ENCODE measurements at regions not wholly inside any gene's neighbourhood (a gene's known extent, or its start where the extent isn't known, plus 50 kb on each side); places are given as distances from the start of the nearest gene placed in this dataset.
A peak's percentile ranks its signal among the peaks of the same experiment; 100 is the strongest.

- DNase-seq (ENCODE audit: low read depth in 2 of 2) = peak; percentile 6 to 45
- H2AFZ ChIP-seq (ENCODE audit: low read length) = no peak overlapping the region
- TF ChIP-seq EZH2 (IDR thresholded peaks at IDR 0.05; ENCODE audit: low read length, missing control alignments) (no peak), CTCF (conservative IDR thresholded peaks at IDR 0.05 in 1 of 2, IDR thresholded peaks at IDR 0.05 in 1 of 2; ENCODE audit: low read depth in 1 of 2, low read length in 2 of 2) (no peak)
- H3K27me3 ChIP-seq (ENCODE audit: control insufficient read depth, insufficient read depth, low read length) = no peaks in the 10 kb centered on the region
- H4K20me1 ChIP-seq (ENCODE audit: control insufficient read depth, extremely low read depth, insufficient read depth, low read length) = no peaks in the 10 kb centered on the region
- no peaks in the 10 kb centered on the region for H3K36me3 ChIP-seq (ENCODE audit: control insufficient read depth, insufficient read depth, low read length)
- no peak overlapping the region for H3K4me2 ChIP-seq (ENCODE audit: extremely low read depth, insufficient read depth, low read length)
- H3K9me3 ChIP-seq (ENCODE audit: control insufficient read depth, insufficient read depth, low read depth, low read length) = no peaks in the 10 kb centered on the region
- no peaks in the 10 kb centered on the region for H3K4me1 ChIP-seq (ENCODE audit: control insufficient read depth, extremely low read depth, insufficient read depth, low read length)
- H3K4me3 ChIP-seq (replicated peaks in 1 of 4; ENCODE audit: control extremely low read depth in 1 of 4, insufficient read depth in 1 of 4, low read depth in 3 of 4, low read length in 4 of 4) = no peak overlapping the region
- H3K9ac ChIP-seq (ENCODE audit: insufficient read depth, low read length) = no peak overlapping the region
- H3K79me2 ChIP-seq (ENCODE audit: control insufficient read depth, insufficient read depth, low read length) = no peaks in the 10 kb centered on the region
- no peak overlapping the region for H3K27ac ChIP-seq (ENCODE audit: insufficient read depth, low read length)
Observed at GRCh38 chr7:85823396-85824080, 636.7 kb upstream of the SEMA3D start.

GRCh38 chr7:85821926-85822325 is 635.1 kb upstream of the SEMA3D start:
- no peak overlapping the region for H2AFZ ChIP-seq (ENCODE audit: low read length)
- no peaks in the 10 kb centered on the region for H3K36me3 ChIP-seq (ENCODE audit: control insufficient read depth, insufficient read depth, low read length)
- no peaks in the 10 kb centered on the region for H3K4me1 ChIP-seq (ENCODE audit: control insufficient read depth, extremely low read depth, insufficient read depth, low read length)
- no peaks in the 10 kb centered on the region for H3K9me3 ChIP-seq (ENCODE audit: control insufficient read depth, insufficient read depth, low read depth, low read length)
- TF ChIP-seq CTCF (conservative IDR thresholded peaks at IDR 0.05 in 1 of 2, IDR thresholded peaks at IDR 0.05 in 1 of 2; ENCODE audit: low read depth in 1 of 2, low read length in 2 of 2) (no peak), EZH2 (IDR thresholded peaks at IDR 0.05; ENCODE audit: low read length, missing control alignments) (no peak)
- H3K27me3 ChIP-seq (ENCODE audit: control insufficient read depth, insufficient read depth, low read length) = no peaks in the 10 kb centered on the region
- H3K4me3 ChIP-seq (replicated peaks in 1 of 4; ENCODE audit: control extremely low read depth in 1 of 4, insufficient read depth in 1 of 4, low read depth in 3 of 4, low read length in 4 of 4) = no peak overlapping the region
- H3K79me2 ChIP-seq (ENCODE audit: control insufficient read depth, insufficient read depth, low read length) = no peaks in the 10 kb centered on the region
- no peaks in the 10 kb centered on the region for H4K20me1 ChIP-seq (ENCODE audit: control insufficient read depth, extremely low read depth, insufficient read depth, low read length)
- no peak overlapping the region for H3K9ac ChIP-seq (ENCODE audit: insufficient read depth, low read length)
- DNase-seq (ENCODE audit: low read depth in 2 of 2) = no peak
- no peak overlapping the region for H3K27ac ChIP-seq (ENCODE audit: insufficient read depth, low read length)
- H3K4me2 ChIP-seq (ENCODE audit: extremely low read depth, insufficient read depth, low read length) = no peak overlapping the region

GRCh38 chr7:85820702-85821443 is 634.0 kb upstream of the SEMA3D start:
- no peaks in the 10 kb centered on the region for H4K20me1 ChIP-seq (ENCODE audit: control insufficient read depth, extremely low read depth, insufficient read depth, low read length)
- no peaks in the 10 kb centered on the region for H3K79me2 ChIP-seq (ENCODE audit: control insufficient read depth, insufficient read depth, low read length)
- H3K4me3 ChIP-seq (replicated peaks in 1 of 4; ENCODE audit: control extremely low read depth in 1 of 4, insufficient read depth in 1 of 4, low read depth in 3 of 4, low read length in 4 of 4) = no peak overlapping the region
- H3K4me2 ChIP-seq (ENCODE audit: extremely low read depth, insufficient read depth, low read length) = no peak overlapping the region
- TF ChIP-seq CTCF (conservative IDR thresholded peaks at IDR 0.05 in 1 of 2, IDR thresholded peaks at IDR 0.05 in 1 of 2; ENCODE audit: low read depth in 1 of 2, low read length in 2 of 2) = no peak
- no peak for TF ChIP-seq EZH2 (IDR thresholded peaks at IDR 0.05; ENCODE audit: low read length, missing control alignments)
- H2AFZ ChIP-seq (ENCODE audit: low read length) = no peak overlapping the region
- H3K9ac ChIP-seq (ENCODE audit: insufficient read depth, low read length) = no peak overlapping the region
- H3K27ac ChIP-seq (ENCODE audit: insufficient read depth, low read length) = no peak overlapping the region
- H3K9me3 ChIP-seq (ENCODE audit: control insufficient read depth, insufficient read depth, low read depth, low read length) = no peaks in the 10 kb centered on the region
- no peaks in the 10 kb centered on the region for H3K36me3 ChIP-seq (ENCODE audit: control insufficient read depth, insufficient read depth, low read length)
- H3K27me3 ChIP-seq (ENCODE audit: control insufficient read depth, insufficient read depth, low read length) = no peaks in the 10 kb centered on the region
- DNase-seq (ENCODE audit: low read depth in 2 of 2) = no peak
- no peaks in the 10 kb centered on the region for H3K4me1 ChIP-seq (ENCODE audit: control insufficient read depth, extremely low read depth, insufficient read depth, low read length)
